Limb (tissue), 2 donors: ENCODE measurements at regions not wholly inside any gene's neighbourhood (a gene's known extent, or its start where the extent isn't known, plus 50 kb on each side); places are given as distances from the start of the nearest gene placed in this dataset.

ENCODE experiments used
- DNase-seq, 2 donors: peaks; one replicate each; pipeline ENCODE4 v3.0.0-alpha.2; 2016; ENCODE audit errors: extremely low spot score in 2 of 2

GRCh38 chr3:176568189-176568588 lies 629.1 kb downstream of the TBL1XR1 start:
- no peak for DNase-seq

GRCh38 chr3:176566757-176567156 lies 630.5 kb downstream of the TBL1XR1 start:
- DNase-seq, result no peak

- DNase-seq, result no peak
These were observed 635.0 kb downstream of the TBL1XR1 start for GRCh38 chr3:176562331-176562730.

- no peak for DNase-seq
These were observed 635.5 kb downstream of the TBL1XR1 start for GRCh38 chr3:176561826-176562225.

- no peak for DNase-seq
These were observed 642.3 kb downstream of the TBL1XR1 start for GRCh38 chr3:176554791-176555654.

- no peak for DNase-seq
These were observed 643.0 kb downstream of the TBL1XR1 start for GRCh38 chr3:176554264-176554663.

- DNase-seq, result no peak
These were observed 670.3 kb downstream of the TBL1XR1 start for GRCh38 chr3:176526942-176527341.

GRCh38 chr3:176526225-176526624 lies 671.1 kb downstream of the TBL1XR1 start:
- DNase-seq, result no peak

- no peak for DNase-seq
These were observed 674.2 kb downstream of the TBL1XR1 start for GRCh38 chr3:176523114-176523513.

- no peak for DNase-seq
These were observed 674.8 kb downstream of the TBL1XR1 start for GRCh38 chr3:176522436-176522835.

- no peak for DNase-seq
These were observed 675.6 kb downstream of the TBL1XR1 start for GRCh38 chr3:176521531-176522175.

GRCh38 chr3:176514297-176514696 lies 683.0 kb downstream of the TBL1XR1 start:
- no peak for DNase-seq

- DNase-seq, result no peak
These were observed 683.7 kb downstream of the TBL1XR1 start for GRCh38 chr3:176513604-176514003.

- DNase-seq, result no peak
These were observed 685.2 kb downstream of the TBL1XR1 start for GRCh38 chr3:176512037-176512436.

- DNase-seq, result no peak
These were observed 687.2 kb downstream of the TBL1XR1 start for GRCh38 chr3:176510097-176510496.

- DNase-seq, result peak in 1 of 2 donors; percentile 32
These were observed 691.2 kb downstream of the TBL1XR1 start for GRCh38 chr3:176505878-176506621.

- DNase-seq, result no peak
These were observed 706.2 kb downstream of the TBL1XR1 start for GRCh38 chr3:176491084-176491483.

GRCh38 chr3:176490357-176490756 lies 706.9 kb downstream of the TBL1XR1 start:
- DNase-seq, result no peak

GRCh38 chr3:176479248-176479647 lies 718.0 kb downstream of the TBL1XR1 start:
- no peak for DNase-seq

GRCh38 chr3:176469694-176470205 lies 727.5 kb downstream of the TBL1XR1 start:
- DNase-seq, result no peak

GRCh38 chr3:176463610-176464009 lies 733.7 kb downstream of the TBL1XR1 start:
- DNase-seq, result no peak

- DNase-seq, result no peak
These were observed 749.9 kb downstream of the TBL1XR1 start for GRCh38 chr3:176447369-176447768.
